Ureter (tissue), 1 donor: ENCODE measurements at regions not wholly inside any gene's neighbourhood (a gene's known extent, or its start where the extent isn't known, plus 50 kb on each side); places are given as distances from the start of the nearest gene placed in this dataset.

Source experiments
- DNase-seq: peaks from one replicate; pipeline ENCODE4 v3.0.0-alpha.2; 2020; ENCODE audit warnings: low spot score
- donor health status: DM: yes; HTN: yes; CAD: no.

DNA sequence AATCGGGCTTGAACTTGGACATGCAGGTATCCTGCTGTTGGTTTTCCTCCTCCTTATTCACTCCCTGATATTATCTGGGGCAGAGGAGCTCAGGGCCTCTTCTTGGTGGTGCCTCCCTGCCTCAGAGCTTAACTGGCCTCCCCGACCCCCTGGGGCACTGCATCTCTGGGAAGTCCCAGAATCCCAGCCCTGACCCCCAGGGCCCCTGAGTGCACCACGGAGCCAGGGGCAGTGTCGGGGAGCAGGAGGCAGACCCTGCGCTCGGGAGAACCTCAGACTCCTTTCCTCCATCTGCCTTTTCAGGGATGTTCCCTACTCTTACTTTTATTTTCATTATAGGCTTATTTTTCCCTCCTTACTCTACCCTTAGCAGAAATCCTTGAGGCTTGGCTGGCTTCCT lies 537.0 kb downstream of the BRD1 start:
- peak; percentile 26 for DNase-seq

DNA sequence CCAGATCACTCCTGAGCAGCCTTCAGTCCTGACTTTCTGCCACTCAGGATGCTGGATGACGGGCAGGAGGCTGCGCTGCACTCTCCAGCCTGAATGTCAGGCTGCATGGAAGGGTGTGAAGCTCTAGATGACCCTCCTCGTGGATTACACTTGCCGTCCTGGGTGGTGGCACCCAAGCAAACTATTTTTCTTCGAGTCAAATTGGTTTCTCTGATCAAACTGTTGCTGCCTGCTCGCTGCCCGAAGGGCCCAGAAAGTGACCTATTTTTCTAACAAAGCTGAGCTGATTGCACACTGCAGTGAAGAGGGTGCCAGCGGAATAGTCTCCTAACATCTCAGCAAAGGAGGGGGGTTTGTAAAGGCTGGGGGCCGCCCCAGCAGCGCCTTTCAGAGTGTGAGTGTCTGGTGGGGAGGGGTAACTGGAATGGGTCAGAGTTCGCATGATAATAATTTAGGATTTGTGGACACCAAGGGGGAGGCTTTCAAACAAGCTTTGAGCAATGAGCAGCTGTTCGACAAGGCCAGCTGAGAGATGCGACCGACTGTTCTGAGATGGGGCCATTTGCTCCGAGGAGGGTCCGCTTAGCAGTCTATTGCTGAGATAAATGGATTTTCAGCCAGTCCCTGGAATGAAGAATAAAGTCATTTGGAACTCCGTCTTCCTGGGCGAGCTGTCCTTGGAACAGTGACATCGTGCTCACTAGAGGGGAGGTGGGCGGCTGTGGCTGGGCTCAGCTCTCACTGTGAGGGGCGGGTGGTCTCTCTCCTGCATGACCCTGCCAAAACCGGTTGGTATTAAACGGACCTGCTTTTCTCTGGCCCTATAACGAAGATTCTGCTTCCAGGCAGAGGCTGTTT lies 537.6 kb downstream of the BRD1 start:
- peak; percentile 28 for DNase-seq

DNA sequence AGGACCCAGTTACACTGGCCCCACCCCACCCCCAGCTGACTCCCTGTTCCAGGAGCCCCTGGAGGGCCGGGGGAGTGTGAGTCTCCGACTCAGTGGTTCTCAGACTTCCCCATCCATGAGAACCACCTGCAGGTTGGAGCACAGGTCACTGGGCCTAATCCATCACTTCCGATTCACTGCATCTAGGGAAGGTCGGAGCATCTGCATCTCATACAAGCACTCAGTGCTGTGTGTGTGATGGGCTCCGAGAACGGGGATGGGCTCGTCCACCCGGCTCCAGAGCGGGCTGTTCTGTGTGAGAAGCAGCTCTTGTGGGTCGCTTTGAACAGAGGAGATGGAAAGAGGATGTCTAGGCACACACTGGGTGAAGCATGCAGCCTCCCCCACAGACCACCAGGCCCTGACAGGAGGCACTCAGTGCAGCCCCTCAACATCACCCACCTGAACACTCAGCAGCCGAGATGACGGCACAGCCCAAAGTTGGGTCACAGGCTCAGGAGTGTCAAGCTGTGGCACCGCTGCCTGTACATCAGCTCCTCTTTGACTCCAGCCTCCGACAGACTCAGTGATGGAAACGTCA lies 541.4 kb downstream of the BRD1 start:
- DNase-seq, result no peak

DNA sequence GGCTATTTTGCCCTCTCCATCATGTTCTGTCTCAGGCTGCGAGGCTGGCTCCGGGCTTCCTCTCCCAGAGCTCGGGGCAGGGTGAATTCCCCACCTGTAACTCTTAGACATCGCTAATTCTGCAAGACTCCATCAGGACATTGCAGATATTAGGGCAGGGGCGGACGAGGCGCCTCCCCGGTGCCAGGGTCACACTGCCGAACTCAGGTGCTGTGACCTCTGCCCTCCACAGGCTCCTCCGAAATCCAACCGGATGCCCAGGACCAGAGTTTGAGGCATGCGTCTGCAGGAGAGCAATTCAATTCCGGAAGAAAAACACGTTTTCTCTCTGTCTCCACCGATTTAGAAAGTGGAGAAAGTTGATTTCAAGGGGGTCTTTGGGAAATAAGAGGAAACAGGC lies 542.7 kb downstream of the BRD1 start:
- DNase-seq, result no peak

DNA sequence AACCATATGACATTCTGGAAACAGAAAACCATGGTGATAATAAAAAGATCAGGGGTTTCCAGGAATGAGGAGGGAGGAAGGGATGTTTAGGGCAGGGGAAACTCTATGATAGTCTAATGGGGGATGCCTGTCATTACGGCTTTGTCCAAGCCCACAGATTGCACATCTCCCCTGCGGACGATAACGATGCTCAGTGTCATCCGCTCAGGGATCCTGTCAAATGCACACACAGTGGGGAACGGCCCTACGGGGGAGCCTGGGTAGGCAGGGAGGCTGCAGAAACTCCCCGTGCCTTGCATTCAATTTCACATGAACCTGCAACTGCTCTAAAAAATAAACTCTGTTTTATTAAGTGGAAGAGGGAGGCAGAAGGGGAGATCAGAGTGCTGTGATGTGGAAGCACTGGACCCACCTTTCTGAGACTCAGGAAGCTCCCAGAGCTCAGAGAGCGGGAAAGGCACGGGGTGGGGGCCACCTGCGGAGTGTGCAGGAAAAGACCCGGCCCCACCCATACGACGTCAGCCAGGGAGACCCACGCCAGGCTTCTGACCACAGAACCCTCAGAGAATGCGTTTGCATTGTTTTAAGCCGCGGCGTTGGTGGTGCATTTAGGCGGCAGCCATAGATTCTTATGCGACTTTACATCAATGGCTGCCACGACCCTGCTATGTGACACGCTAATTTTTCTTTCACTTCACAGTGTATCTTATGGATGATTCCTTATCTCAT lies 543.5 kb downstream of the BRD1 start:
- no peak for DNase-seq

DNA sequence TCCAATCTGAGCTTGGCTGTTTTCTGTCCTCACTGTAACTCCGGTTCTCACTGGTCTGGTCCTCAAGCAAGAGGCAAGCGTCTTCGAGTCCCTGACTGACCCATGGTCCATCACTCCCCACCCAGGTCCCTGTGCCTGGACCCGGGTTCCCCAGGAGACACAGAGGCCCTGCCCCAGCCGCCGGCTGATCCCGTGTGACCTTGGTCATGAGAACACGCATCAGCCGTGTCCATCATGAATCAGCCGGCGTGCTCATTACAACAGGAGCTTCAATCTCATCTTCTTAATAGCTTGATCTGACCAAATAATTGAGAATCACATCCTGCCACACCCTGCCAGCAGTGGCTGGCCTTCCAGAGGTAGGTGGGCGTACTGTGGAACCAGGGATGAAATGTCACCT lies 545.1 kb downstream of the BRD1 start:
- DNase-seq, result no peak

DNA sequence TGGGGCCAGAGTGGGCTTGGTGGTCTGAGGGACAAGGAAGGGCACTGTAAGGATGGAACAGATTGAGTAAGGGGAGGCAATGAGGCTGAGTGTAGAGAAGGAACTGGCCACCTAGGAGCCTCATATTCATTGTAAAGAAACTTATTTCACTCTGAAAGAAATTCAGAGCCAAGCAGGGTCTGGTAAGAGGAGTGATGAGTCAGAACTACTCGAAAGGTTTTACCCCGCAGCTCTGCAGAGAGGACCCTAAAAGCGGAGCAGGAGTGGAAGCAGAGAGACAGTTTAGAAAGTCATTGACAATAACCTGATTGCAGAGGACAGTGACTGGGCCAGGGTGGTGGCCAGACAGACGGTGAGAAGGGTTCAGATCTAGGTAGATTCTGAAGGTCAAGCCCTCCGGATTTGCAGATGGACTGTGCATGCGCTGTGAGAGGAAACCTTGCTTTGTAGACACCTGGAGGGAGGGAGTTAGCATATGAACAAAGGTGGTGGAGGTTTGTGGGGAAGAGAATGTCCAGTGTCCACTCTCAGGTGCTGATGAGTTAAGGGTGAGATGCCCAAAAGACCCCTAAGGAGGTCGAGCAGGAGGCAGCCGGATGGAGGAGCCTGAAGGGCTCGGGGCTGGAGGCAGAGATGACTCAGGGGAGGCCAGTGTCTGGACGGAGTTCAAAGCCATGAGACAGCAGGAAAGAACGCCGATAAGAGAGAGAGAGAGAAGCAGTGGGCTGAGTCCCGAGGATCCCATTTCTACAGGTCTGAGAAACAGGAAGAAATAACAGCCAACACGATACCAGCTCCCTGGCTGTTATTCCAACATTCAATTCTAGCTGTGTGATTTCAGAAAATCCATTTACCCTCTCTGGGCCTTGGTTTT lies 546.0 kb downstream of the BRD1 start:
- DNase-seq, result no peak

DNA sequence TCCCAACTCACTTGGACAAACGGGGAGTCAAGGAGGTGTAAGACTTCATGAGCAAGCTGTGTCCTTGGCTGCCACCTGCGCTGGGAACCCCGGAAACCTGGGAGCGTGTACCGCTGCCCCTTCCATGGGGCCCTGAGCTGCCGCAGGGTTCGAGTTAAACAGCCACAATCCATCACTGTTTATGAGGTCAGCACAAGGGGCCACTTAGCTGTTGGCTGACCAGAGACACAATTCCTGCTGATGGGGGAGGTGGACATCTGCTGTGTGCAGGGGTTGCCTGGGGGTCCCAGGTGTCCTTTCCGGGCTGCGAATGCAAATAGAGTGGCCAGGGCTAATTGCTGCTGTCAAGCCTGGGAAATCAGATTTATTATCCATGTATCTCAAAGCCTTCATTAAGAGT lies 549.3 kb downstream of the BRD1 start:
- no peak for DNase-seq

DNA sequence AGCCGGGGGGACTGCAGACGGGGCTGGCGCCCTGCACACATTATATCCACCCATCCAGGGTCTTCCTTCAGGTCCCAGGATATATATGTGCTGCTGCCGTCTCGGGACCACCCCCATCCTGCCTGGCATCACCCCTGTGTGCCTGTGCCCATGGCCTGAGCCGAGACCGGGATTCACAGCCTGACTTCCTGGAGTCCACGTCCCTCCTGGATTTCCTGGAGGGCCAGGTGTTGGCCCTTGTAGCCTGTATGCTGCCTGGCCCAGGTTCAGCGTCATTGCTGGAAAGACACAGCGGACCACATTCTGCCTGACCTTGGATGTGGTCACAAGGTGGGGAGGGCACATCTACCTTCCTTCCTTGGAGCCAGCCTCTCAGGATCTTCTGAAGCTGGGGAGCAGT lies 551.1 kb downstream of the BRD1 start:
- no peak for DNase-seq

DNA sequence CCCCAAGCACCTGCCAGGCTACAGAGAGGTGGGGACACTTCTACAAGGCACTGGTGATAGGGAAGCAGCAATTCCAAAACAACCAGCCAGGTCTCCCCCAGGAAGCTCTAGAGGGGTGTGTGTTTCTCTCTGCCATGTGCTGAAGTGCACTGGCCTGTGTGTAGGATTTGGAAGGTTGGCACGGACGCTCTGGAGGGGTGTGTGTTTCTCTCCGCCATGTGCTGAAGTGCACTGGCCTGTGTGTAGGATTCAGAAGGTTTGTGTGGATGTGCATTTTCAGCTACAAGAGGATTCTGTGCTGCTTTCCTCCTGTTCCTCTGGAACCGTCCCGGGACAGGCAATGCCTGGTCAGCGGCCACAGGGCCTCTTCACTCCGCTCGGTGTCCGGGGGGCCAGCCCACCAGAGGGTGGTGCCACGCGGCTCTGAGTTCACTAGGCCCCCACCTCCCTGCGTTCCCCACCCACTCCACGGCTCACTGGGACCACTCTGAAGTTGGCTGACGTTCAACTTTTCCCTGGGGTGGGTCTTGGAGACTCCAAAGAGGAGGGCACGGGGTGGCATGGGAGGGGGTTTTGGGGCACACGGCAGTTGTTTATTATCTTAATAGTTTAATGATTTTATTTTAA lies 552.8 kb downstream of the BRD1 start:
- no peak for DNase-seq

DNA sequence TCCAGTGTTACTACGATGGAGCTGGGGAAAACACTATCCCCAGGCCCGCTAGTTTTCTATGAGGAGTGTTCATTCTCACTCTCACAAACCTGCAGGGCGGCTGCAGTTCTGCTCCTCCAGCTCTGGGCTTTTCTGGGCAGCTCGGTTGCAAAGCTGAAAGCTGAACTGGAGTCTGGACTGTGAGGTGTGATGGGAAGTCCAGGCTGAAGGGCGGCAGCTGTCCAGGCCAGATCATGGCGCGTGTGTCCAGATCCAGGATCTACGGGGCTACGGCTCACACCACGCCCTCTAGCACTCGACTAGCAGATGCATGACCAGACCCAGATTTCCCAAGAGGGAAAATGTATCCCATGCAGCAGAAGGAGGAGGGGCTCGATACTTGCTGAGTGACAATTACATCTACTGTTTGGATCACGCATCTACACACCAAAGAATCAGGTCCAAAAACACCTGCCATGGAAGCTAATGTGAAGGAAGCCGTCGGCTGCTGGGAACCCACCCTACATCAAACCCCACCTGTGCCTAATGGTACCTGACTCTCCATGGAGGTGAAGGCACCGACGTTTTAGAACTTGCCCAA lies 555.0 kb downstream of the BRD1 start:
- DNase-seq, result no peak

DNA sequence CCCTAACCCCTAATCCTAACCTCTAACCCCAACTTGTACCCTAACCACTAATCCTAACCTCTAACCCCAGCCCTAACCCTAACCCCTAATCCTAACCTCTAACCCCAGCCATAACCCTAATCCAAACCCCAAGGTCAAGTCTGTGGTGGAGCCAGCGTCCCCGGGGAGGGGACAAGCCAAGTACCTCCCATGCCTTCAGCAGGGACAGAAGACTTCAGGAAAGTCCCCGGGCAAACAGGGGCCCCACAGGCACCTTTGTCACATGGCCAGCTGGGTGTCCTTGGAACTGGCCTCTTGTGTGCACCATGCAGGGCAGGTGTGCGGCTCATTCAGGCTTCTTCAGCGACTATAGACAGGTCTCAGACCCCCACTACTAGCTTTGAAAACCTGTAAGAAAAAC lies 555.8 kb downstream of the BRD1 start:
- no peak for DNase-seq

DNA sequence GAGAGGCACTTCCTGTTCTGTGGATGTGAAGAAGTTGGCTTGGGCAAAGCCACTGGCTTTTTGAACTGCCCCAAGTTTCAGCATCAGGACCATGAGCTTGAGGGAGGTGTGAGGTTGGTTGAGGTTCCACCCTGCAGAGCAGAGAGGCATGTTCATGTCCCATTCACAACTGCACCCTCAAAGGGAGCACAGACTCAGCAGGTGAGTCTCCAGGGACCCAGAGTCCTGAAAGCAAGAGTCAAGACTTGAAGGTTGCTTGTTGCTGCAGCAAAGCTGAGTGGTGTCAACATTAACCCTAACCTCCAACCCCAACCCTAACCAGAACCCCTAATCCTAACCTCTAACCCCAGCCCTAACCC lies 556.3 kb downstream of the BRD1 start:
- DNase-seq, result no peak

DNA sequence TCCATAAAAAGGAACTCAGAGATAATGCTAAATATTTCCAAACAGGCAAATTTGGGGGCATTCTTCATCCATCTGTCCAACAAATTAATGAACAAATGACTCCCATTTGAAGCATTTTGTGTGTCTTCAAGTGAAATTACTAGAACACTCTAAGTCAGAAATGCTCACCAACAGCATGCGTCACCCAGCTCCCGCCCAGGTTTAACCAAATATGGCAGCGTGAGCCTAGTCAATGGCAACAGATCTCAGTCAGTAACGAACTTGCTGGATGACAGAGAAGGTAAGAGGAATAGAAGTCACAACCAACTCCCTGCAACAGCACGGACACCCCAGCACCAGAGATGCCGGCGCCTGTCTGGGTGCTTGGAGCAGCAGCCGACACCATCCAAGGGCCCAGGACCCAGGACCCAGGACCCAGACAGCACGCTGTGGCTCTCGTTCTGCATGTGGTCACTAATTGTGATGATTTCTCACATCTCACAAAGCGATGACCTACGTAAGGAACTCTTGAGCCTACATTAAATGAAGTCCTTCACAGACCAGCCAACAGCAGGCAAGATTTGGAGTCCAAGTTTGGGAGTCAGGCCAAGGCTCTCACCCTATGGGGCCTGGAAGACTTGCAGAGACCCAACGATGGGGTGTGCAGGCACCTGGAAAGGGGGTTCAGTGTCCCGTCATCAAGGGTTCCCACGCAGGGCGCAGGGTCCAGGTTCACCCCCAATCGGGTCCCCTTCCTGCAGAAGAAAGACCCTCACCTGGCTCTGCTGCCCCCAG lies 556.9 kb downstream of the BRD1 start:
- DNase-seq, result no peak

DNA sequence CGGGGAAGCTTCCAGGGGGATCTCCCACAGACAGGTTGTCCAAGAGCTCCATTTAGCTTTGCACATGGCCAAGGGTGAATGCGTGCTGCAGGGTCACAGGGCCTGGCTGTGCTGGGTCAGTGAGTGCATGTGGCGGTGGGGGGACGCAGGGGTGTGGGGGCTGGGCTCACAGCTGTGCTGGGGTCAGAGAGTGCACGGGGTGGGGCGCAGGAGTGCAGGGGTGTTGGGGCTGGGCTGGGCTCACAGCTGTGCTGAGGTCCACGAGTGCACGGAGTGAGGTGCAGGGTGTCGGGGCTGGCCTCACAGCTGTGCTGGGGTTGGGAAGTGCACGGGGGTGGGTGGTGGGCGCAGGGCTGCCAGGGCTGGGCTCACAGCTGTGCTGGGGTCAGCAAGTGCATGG lies 557.7 kb downstream of the BRD1 start:
- DNase-seq, result no peak

DNA sequence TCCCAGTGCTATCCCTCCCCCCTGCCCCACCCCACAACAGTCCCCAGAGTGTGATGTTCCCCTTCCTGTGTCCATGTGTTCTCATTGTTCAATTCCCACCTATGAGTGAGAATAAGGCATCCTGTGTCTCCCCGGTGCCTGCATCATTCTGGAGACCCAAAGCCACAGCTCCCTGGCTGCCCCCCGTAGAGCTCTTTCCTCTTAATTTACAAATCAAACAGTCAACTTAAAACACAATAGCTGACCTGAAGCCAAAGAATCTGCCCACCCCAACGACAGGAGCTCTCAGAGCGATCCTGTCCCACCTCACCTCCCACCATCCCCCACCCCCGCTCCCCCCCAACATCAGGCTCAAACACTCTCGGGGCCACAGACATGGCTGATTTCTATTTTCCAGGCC lies 558.3 kb downstream of the BRD1 start:
- DNase-seq, result no peak

DNA sequence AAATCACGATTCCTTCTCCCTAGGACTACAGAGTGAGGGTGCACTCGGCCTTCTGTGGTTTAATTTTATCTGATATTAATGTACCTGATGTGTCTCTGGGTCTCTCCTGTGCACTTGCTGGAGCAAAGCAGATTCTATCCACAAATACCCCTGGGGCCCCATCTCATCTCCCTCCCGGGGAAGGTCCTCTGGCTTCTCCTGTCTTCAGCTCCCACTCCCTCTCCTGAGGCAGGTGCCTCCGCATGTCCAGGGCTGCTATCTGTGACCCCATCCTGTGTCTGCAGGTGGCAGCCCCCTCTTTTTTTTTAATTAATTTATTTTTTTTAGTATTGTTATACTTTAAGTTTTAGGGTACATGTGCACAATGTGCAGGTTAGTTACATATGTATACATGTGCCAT lies 558.7 kb downstream of the BRD1 start:
- DNase-seq, result no peak

DNA sequence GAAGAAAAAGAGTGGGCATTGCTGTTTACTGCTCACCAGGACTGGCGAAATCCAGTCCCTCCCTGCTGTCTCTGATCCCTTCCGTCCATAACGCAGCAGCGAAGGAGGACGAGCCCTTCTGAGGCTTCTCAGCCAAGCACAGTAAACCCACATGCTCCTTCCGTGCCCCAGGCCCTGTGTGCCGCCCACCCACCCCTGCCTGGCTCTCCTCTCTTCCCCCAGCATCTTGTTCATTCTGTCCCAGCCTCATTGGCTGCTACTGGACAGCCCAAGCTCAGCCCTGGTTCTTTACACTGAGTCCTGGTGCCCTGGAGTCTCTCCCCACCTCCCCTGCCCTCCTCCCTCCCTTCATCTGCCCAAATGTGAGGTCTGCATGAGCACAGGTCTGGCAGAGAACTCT lies 559.7 kb downstream of the BRD1 start:
- no peak for DNase-seq

DNA sequence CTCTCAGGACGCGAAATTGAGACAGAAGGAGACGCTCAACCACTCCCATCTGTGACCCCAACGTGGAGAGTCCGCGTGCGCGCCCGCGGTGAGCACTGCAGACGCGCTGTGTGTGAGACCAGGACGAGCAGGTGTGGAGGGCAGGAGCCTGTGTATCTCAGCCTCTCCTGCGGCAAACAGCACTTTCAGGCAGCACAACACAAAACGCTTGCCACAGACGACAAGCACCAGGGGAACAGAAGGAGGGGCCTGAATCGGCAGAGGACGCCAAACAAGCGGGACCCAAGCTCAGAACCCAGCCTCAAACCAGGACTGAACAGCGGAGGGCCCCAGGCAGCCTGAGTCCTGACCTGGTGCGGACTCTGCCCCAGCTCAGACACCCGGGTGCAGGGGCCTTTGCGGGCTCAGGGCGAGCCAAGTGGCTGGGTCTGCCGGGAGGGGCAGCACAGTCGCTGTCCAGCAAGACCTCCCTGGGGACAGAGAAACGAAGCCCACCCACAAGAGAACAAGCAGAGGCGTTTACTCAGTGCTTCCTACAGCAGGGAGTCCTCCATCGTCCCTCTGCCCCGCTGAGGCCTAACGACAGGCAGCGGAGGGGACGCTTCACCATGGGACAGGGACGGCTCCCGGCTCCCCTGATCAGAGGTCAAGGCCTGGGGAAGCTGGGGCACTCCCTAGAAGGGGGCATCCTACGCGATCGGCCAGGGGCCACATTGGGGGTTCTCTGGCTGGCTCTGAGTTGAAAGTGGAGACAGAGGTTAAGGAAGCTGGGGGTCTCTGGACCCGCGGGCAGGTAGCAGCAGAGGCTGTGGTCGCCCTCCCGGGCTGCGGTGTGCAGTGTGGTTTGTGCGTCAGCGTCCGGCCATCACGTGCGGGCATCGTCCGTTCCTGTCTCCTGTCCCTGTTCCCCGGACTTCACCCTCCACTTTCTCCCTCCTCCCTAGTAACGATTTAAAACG lies 560.8 kb downstream of the BRD1 start:
- DNase-seq, result no peak
